AG09309 (cell line): ENCODE measurements at regions not wholly inside any gene's neighbourhood (a gene's known extent, or its start where the extent isn't known, plus 50 kb on each side); places are given as distances from the start of the nearest gene placed in this dataset.

Experiments
- DNase-seq: peaks from one replicate; pipeline ENCODE4 v3.0.0-alpha.2; 2010; ENCODE audit warnings: low read depth
- H3K4me3 ChIP-seq: 2 replicates; pipeline ENCODE4 v1.5.1; 2011; ENCODE audit warnings: mild to moderate bottlenecking, low read depth, low read length, moderate library complexity; ENCODE audit not compliant: control insufficient read depth
- TF ChIP-seq, protein P1 (sequence below): IDR thresholded peaks from 2 replicates; pipeline ENCODE4 v1.5.1; 2011; ENCODE audit warnings: mild to moderate bottlenecking, low read depth, low read length, inconsistent platforms; ENCODE audit not compliant: insufficient read depth, control insufficient read depth; ENCODE audit errors: missing control alignments

GRCh38 chr3:107034142-107034541, 343.1 kb upstream of the CCDC54 start:
- TF ChIP-seq, protein P1, sequence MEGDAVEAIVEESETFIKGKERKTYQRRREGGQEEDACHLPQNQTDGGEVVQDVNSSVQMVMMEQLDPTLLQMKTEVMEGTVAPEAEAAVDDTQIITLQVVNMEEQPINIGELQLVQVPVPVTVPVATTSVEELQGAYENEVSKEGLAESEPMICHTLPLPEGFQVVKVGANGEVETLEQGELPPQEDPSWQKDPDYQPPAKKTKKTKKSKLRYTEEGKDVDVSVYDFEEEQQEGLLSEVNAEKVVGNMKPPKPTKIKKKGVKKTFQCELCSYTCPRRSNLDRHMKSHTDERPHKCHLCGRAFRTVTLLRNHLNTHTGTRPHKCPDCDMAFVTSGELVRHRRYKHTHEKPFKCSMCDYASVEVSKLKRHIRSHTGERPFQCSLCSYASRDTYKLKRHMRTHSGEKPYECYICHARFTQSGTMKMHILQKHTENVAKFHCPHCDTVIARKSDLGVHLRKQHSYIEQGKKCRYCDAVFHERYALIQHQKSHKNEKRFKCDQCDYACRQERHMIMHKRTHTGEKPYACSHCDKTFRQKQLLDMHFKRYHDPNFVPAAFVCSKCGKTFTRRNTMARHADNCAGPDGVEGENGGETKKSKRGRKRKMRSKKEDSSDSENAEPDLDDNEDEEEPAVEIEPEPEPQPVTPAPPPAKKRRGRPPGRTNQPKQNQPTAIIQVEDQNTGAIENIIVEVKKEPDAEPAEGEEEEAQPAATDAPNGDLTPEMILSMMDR = no peak
- no peak for DNase-seq
- no peak overlapping the region for H3K4me3 ChIP-seq

GRCh38 chr3:107035176-107035575, 342.1 kb upstream of the CCDC54 start:
- TF ChIP-seq, protein P1 = no peak
- no peak for DNase-seq
- no peak overlapping the region for H3K4me3 ChIP-seq

GRCh38 chr3:107044677-107045076, 332.6 kb upstream of the CCDC54 start:
- DNase-seq = no peak
- no peak overlapping the region for H3K4me3 ChIP-seq
- TF ChIP-seq, protein P1 = no peak

DNA sequence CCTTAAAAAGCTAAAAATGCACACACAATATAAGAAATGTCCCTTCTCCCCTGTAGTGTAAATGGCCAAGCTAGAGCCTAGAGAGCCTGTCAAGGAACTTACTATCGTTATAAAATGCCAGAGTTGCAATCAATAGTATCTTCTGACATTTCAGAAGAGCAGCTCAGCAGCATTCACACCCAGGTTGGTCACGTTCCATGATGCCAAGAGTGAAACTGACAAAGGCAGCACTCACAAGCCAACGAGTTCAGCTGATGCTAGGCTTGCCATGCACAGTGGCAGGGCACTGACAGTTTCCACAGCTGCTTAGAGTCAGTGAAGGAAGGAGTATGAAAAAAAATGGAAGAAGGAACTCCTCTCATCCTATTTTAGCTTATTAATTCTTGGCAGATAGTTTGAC, 331.4 kb upstream of the CCDC54 start:
- TF ChIP-seq, protein P1 = no peak
- no peak for DNase-seq
- H3K4me3 ChIP-seq = no peak overlapping the region

DNA sequence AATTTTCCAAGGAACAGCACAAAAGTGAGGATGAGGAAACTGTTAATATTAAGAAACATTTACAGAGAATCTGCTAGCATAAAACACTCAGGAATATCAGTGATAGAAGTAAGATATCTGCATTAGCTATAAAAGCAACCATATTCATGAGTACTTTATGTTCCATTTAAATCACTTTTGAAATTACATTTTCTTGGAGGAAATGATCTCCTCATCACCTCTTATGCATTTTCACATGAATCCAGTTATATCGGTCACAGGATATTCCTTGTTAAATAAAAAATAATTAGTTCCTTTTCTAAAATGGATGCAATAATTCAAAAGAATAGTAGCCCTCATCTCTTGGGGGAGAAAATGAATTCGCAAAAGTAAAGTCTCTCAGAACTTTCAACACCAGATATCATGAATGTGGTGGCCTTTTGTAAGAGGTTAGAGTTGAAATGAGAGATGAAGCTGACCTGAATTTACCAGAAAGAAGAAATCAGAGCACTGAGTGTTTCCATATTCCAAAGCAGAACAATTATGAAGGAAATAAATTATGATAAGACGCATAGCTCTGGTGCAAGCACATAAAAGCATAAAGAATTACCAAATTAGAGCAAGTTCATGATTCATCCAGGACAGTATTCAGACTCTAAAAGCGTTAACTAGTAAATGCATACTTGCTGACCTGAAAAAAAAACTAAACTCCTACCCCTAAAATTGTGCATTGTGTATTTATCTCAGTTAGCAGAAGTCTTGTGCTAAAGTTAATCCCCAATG, 321.9 kb upstream of the CCDC54 start:
- H3K4me3 ChIP-seq = no peak overlapping the region
- no peak for DNase-seq
- TF ChIP-seq, protein P1 = no peak

DNA sequence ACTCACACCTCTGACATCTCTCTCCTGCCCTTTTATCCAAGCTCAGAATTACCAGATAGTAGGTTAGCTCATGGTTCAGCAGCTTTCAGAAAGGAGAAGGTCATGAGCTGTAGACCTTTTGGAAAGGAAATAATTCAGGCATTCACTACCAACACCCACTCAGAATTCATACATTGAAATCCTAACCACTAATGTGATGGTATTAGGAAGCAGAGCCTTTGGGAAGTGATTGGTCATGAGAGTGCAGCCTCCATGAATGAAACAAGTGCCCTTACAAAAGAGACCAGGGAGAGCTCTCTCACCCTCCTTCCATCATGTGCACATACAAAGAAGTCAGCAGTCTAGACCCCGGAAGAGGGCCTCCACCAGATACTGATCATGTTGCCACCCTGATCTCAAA, 315.8 kb upstream of the CCDC54 start:
- H3K4me3 ChIP-seq = no peak overlapping the region
- DNase-seq = no peak
- TF ChIP-seq, protein P1 = no peak

- no peak for DNase-seq
- H3K4me3 ChIP-seq = no peak overlapping the region
- TF ChIP-seq, protein P1 = no peak
Observed at GRCh38 chr3:107062310-107062709, 314.9 kb upstream of the CCDC54 start.
